Endothelial cell (in vitro differentiated cells): ENCODE measurements at regions not wholly inside any gene's neighbourhood (a gene's known extent, or its start where the extent isn't known, plus 50 kb on each side); places are given as distances from the start of the nearest gene placed in this dataset.

ENCODE experiments used
- DNase-seq: peaks from one replicate; pipeline ENCODE4 v3.0.0; 2021; ENCODE audit warnings: low spot score
- H3K27ac Mint-ChIP-seq: one replicate; pipeline ENCODE4 v1.8.0; 2021; ENCODE audit warnings: mixed read lengths, inconsistent platforms; ENCODE audit not compliant: unreplicated experiment
- H3K27me3 Mint-ChIP-seq: one replicate; pipeline ENCODE4 v1.8.0; 2021; ENCODE audit warnings: mild to moderate bottlenecking, moderate library complexity, mixed read lengths, inconsistent platforms; ENCODE audit not compliant: unreplicated experiment
- H3K36me3 Mint-ChIP-seq: one replicate; pipeline ENCODE4 v1.8.0; 2021; ENCODE audit warnings: mild to moderate bottlenecking, low read depth, mixed read lengths, inconsistent platforms; ENCODE audit not compliant: unreplicated experiment
- H3K4me1 Mint-ChIP-seq: one replicate; pipeline ENCODE4 v1.8.0; 2021; ENCODE audit warnings: mild to moderate bottlenecking, mixed read lengths, inconsistent platforms; ENCODE audit not compliant: unreplicated experiment
- H3K4me3 Mint-ChIP-seq: one replicate; pipeline ENCODE4 v1.8.0; 2021; ENCODE audit warnings: mild to moderate bottlenecking, mixed read lengths, inconsistent platforms; ENCODE audit not compliant: unreplicated experiment
- H3K9me3 Mint-ChIP-seq: one replicate; pipeline ENCODE4 v1.8.0; 2021; ENCODE audit warnings: mixed read lengths, inconsistent platforms; ENCODE audit not compliant: unreplicated experiment
- CTCF ChIP-seq: fragments of 200-600 bp; sonication (generic); IDR thresholded peaks from one replicate; pipeline ENCODE4 v1.5.0; 2021; ENCODE audit warnings: antibody characterized with exemption; ENCODE audit not compliant: unreplicated experiment

GRCh38 chr15:94587113-94587512 lies 355.8 kb downstream of the MCTP2 start:
- Mint-ChIP-seq H3K27ac (no peak overlapping the region), H3K36me3 (no peaks in the 10 kb centered on the region), H3K9me3 (no peaks in the 10 kb centered on the region), H3K27me3 (peaks cover 2% of the 10 kb centered on the region), H3K4me3 (no peak overlapping the region), H3K4me1 (peaks cover 48% of the 10 kb centered on the region)
- no peak for TF ChIP-seq CTCF
- DNase-seq = no peak

DNA sequence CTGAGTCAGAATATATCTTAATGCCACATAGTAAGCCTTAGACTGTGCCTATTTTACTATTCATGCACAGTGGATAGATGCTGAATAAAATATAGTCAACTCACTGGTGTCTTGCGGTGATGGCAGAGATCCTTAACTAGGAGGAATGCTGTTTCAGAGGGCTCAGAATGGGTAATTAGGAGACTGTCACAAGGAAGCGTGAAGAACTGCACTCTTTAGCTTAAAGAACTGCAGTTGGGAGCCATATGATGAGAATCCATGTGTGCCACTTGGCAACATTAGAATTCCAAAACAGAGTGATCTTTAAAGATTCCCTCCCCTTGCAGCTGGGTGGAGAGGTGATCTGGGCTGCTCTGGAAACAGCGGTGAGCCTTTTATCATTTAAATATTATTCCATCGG lies 357.6 kb downstream of the MCTP2 start:
- peaks cover 4% of the 10 kb centered on the region for H3K27me3 Mint-ChIP-seq
- H3K4me1 Mint-ChIP-seq = peaks cover 34% of the 10 kb centered on the region
- no peak for TF ChIP-seq CTCF
- H3K36me3 Mint-ChIP-seq = no peaks in the 10 kb centered on the region
- no peaks in the 10 kb centered on the region for H3K9me3 Mint-ChIP-seq
- DNase-seq = no peak
- H3K4me3 Mint-ChIP-seq = no peak overlapping the region
- no peak overlapping the region for H3K27ac Mint-ChIP-seq

GRCh38 chr15:94592495-94592894 lies 361.1 kb downstream of the MCTP2 start:
- no peaks in the 10 kb centered on the region for H3K36me3 Mint-ChIP-seq
- no peak overlapping the region for H3K4me3 Mint-ChIP-seq
- H3K9me3 Mint-ChIP-seq = no peaks in the 10 kb centered on the region
- H3K27me3 Mint-ChIP-seq = peaks cover 4% of the 10 kb centered on the region
- no peak for DNase-seq
- H3K4me1 Mint-ChIP-seq = peaks cover 3% of the 10 kb centered on the region
- no peak for TF ChIP-seq CTCF
- H3K27ac Mint-ChIP-seq = no peak overlapping the region

- H3K36me3 Mint-ChIP-seq = no peaks in the 10 kb centered on the region
- no peaks in the 10 kb centered on the region for H3K4me1 Mint-ChIP-seq
- no peak for DNase-seq
- peaks cover 4% of the 10 kb centered on the region for H3K27me3 Mint-ChIP-seq
- no peak for TF ChIP-seq CTCF
- no peaks in the 10 kb centered on the region for H3K9me3 Mint-ChIP-seq
- no peak overlapping the region for H3K27ac Mint-ChIP-seq
- H3K4me3 Mint-ChIP-seq = no peak overlapping the region
These were observed 365.3 kb downstream of the MCTP2 start for GRCh38 chr15:94596707-94597106.

DNA sequence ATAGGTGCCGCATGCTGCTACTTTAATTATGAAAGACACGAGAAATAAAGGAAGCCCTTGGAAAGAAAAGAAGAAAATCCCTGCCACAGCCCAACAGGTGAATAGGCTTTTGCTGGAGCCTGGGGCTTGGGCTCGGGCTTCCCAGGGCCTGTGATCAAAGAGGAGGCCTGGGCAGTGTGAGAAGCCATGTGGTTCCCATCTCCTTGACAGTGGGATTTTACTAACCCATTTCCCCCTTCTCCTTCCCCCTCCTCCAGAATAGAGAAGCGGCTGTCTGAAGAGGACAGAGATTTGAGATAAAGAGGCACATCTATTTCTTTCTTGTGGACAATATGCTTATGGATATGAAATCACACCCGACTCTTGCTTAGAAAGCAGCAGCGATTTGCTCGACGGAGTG lies 369.1 kb downstream of the MCTP2 start:
- Mint-ChIP-seq H3K4me3 (no peak overlapping the region), H3K4me1 (peaks cover 6% of the 10 kb centered on the region), H3K27ac (no peak overlapping the region), H3K27me3 (peaks cover 2% of the 10 kb centered on the region), H3K9me3 (no peaks in the 10 kb centered on the region), H3K36me3 (no peaks in the 10 kb centered on the region)
- TF ChIP-seq CTCF = no peak
- no peak for DNase-seq
